Left kidney (tissue), 1 donor: ENCODE measurements at regions not wholly inside any gene's neighbourhood (a gene's known extent, or its start where the extent isn't known, plus 50 kb on each side); places are given as distances from the start of the nearest gene placed in this dataset.
"Not testable (repeated sequence)": the region's sequence is repeated elsewhere in the genome, so short reads cannot be mapped to it uniquely, and the experiment has no call there.

ENCODE experiments used
- DNase-seq: peaks from one replicate; pipeline ENCODE4 v3.0.0-alpha.2; 2013

- no peak for DNase-seq
Measured at GRCh38 chr3:104396974-104397669, 969.6 kb upstream of the ALCAM start.

GRCh38 chr3:104397713-104398112, 969.0 kb upstream of the ALCAM start:
- DNase-seq, result no peak

- no peak for DNase-seq
Measured at GRCh38 chr3:104402902-104403301, 963.8 kb upstream of the ALCAM start.

- DNase-seq, result no peak
Measured at GRCh38 chr3:104411757-104412156, 955.0 kb upstream of the ALCAM start.

- DNase-seq, result no peak
Measured at GRCh38 chr3:104412608-104413580, 953.8 kb upstream of the ALCAM start.

- no peak for DNase-seq
Measured at GRCh38 chr3:104428337-104428925, 938.3 kb upstream of the ALCAM start.

GRCh38 chr3:104429727-104430126, 937.0 kb upstream of the ALCAM start:
- no peak for DNase-seq

GRCh38 chr3:104436506-104436905, 930.2 kb upstream of the ALCAM start:
- DNase-seq, result no peak

GRCh38 chr3:104437131-104437750, 929.5 kb upstream of the ALCAM start:
- DNase-seq, result peak; percentile 28

- no peak for DNase-seq
Measured at GRCh38 chr3:104437891-104438290, 928.8 kb upstream of the ALCAM start.

- no peak for DNase-seq
Measured at GRCh38 chr3:104438706-104439105, 928.0 kb upstream of the ALCAM start.

- not testable (repeated sequence) for DNase-seq
Measured at GRCh38 chr3:104445252-104445919, 921.3 kb upstream of the ALCAM start.

- no peak for DNase-seq
Measured at GRCh38 chr3:104447681-104448080, 919.0 kb upstream of the ALCAM start.

GRCh38 chr3:104452697-104453096, 914.0 kb upstream of the ALCAM start:
- no peak for DNase-seq

- DNase-seq, result no peak
Measured at GRCh38 chr3:104458657-104459056, 908.1 kb upstream of the ALCAM start.

- DNase-seq, result peak; percentile 62
Measured at GRCh38 chr3:104460477-104461406, 906.0 kb upstream of the ALCAM start.

GRCh38 chr3:104461431-104461830, 905.3 kb upstream of the ALCAM start:
- peak; percentile 3 for DNase-seq

GRCh38 chr3:104472221-104472620, 894.5 kb upstream of the ALCAM start:
- DNase-seq, result no peak

- no peak for DNase-seq
Measured at GRCh38 chr3:104474011-104474410, 892.7 kb upstream of the ALCAM start.

- no peak for DNase-seq
Measured at GRCh38 chr3:104503022-104503421, 863.7 kb upstream of the ALCAM start.
